ENCODE measurements at regions not wholly inside any gene's neighbourhood (a gene's known extent, or its start where the extent isn't known, plus 50 kb on each side); places are given as distances from the start of the nearest gene placed in this dataset.

- Histone ChIP-seq H3K79me1 (ENCODE audit: low read depth in 1 of 2, low read length in 2 of 2) (no peaks in the 10 kb centered on the region), H3K4me2 (ENCODE audit: low read depth, low read length) (no peak overlapping the region), H3K9ac (ENCODE audit: low read depth, low read length) (no peak overlapping the region), H4K20me1 (ENCODE audit: insufficient read depth, low read length) (peaks cover 8% of the 10 kb centered on the region), H2BK20ac (ENCODE audit: low read depth, low read length) (no peak overlapping the region), H2BK120ac (ENCODE audit: low read depth, low read length) (0 out of 2 replicates have a peak overlapping the region, but pooled peaks have one; percentile 47), H3K9me1 (ENCODE audit: insufficient read depth, low read length) (peaks cover 28% of the 10 kb centered on the region), H2AK9ac (replicated peaks; ENCODE audit: low read depth, low read length, poor library complexity) (no peak overlapping the region), H3K36me3 (ENCODE audit: control insufficient read depth, insufficient read depth, low read length) (no peaks in the 10 kb centered on the region), H2AFZ (replicated peaks; ENCODE audit: low read length, poor library complexity) (no peak overlapping the region), H3K56ac (ENCODE audit: extremely low read depth, insufficient read depth, low read length) (no peak overlapping the region), H3K27me3 (ENCODE audit: control insufficient read depth, insufficient read depth, low read length) (peaks cover 5% of the 10 kb centered on the region; the same call in 1 of the 2 replicates), H3K23ac (ENCODE audit: low read depth, low read length) (no peak overlapping the region), H4K91ac (ENCODE audit: insufficient read depth, low read depth, low read length) (no peak overlapping the region; the same call in 1 of the 2 replicates), H4K5ac (ENCODE audit: low read depth, low read length) (no peak overlapping the region), H2BK15ac (ENCODE audit: low read depth, low read length) (peak overlapping the region; percentile 4; the same call in 2 of the 3 replicates), H3K4me1 (ENCODE audit: control insufficient read depth, insufficient read depth, low read length) (peaks cover 45% of the 10 kb centered on the region), H3K14ac (replicated peaks; ENCODE audit: low read depth, low read length) (no peak overlapping the region), H3K18ac (ENCODE audit: low read depth, low read length) (no peak overlapping the region), H3K27ac (ENCODE audit: insufficient read depth, low read length) (no peak overlapping the region), H3K9me3 (ENCODE audit: control insufficient read depth, insufficient read depth, low read length) (no peaks in the 10 kb centered on the region), H2BK5ac (ENCODE audit: low read depth, low read length, poor library complexity, severe bottlenecking) (no peak overlapping the region), H3K4ac (ENCODE audit: low read depth, low read length) (peak overlapping the region; percentile 64), H2AK5ac (ENCODE audit: low read depth, low read length) (peak overlapping the region; percentile 64; the same call in 1 of the 2 replicates), H3K4me3 (ENCODE audit: insufficient read depth, low read depth, low read length) (no peak overlapping the region), H4K8ac (ENCODE audit: low read depth in 2 of 2, low read length in 2 of 2) (no peak overlapping the region)
- in situ Hi-C loops (cut with MboI; ENCODE audit: low sequenced_read_pairs) (loop anchor here (25.0 kb wide), 1 partner anchor 403 kb away; the partner anchor contains the start of gene TLE3), intact Hi-C loops (cut with micrococcal nuclease) (no loop called here), dilution Hi-C loops (cut with HindIII; ENCODE audit: low sequenced_read_pairs, unreplicated experiment) (no loop called here)
- DNase-seq (no peak), ATAC-seq (ENCODE audit: low read depth) (no peak)
- POLR2A ChIA-PET (ENCODE audit: unreplicated experiment) = no interaction called here
- BruUV-seq (replicated peaks) = no TSS peak
- TF ChIP-seq MAFK (IDR thresholded peaks at IDR 0.05; ENCODE audit: low read depth, low read length) (no peak), POLR2A (IDR thresholded peaks at IDR 0.05; ENCODE audit: low read depth, low read length) (no peak), FOS (IDR thresholded peaks at IDR 0.05; ENCODE audit: low read depth, low read length) (no peak), RAD21 (IDR thresholded peaks at IDR 0.05; ENCODE audit: low read length) (no peak), RCOR1 (IDR thresholded peaks at IDR 0.05; ENCODE audit: insufficient replicate concordance, low read length) (no peak)
- CTCF ChIA-PET = interaction anchor here (0.6 kb wide), 1 partner anchor 366 kb away, joined by 3 read pairs; no protein-coding TSS in a partner anchor
- WGBS, 2 experiments (ENCODE audit: extremely low coverage in 2 of 2, insufficient read length in 1 of 2) = no CpG with 5 or more reads among the region's 7 CpGs
These were observed 272.6 kb downstream of the UACA start for GRCh38 chr15:70490838-70491155.
